ENCODE measurements at regions not wholly inside any gene's neighbourhood (a gene's known extent, or its start where the extent isn't known, plus 50 kb on each side); places are given as distances from the start of the nearest gene placed in this dataset.

DNA sequence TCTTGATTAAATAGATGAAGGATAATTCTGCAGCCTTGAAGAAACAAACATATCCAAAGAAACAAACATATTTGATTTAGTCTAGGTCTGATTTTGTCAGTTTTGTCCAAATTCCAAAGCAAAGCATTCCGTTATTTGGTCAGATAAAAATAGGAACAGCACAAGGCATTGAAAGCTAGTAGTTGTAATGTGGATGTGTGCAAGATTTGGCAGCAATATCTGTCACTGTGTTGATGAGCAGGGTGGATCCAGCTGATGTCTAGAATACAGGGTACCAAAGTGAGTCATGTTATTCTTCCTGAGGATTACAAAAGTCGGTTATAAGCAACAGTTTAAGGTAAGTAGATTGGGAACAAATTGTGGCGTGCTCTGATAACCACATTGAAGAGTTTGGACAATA, 69.3 kb upstream of the PLPPR1 start:
- no peak for DNase-seq (ENCODE audit: low spot score)
